Fibroblast of pulmonary artery (primary cell): ENCODE measurements at regions not wholly inside any gene's neighbourhood (a gene's known extent, or its start where the extent isn't known, plus 50 kb on each side); places are given as distances from the start of the nearest gene placed in this dataset.
"Not testable (repeated sequence)": the region's sequence is repeated elsewhere in the genome, so short reads cannot be mapped to it uniquely, and the experiment has no call there.

Source experiments
- DNase-seq: peaks from one replicate; pipeline ENCODE4 v3.0.0-alpha.2; 2010; ENCODE audit warnings: low read depth
- H3K4me3 ChIP-seq: replicated peaks from 2 replicates; pipeline ENCODE4 v1.5.1; 2011; ENCODE audit warnings: low read depth, mild to moderate bottlenecking, control low read depth, low read length, moderate library complexity
- CTCF ChIP-seq: IDR thresholded peaks from 2 replicates; pipeline ENCODE4 v1.5.1; 2011; ENCODE audit warnings: mild to moderate bottlenecking, control low read depth, low read length, inconsistent platforms; ENCODE audit errors: missing control alignments

GRCh38 chr16:62829084-62829483, 792.8 kb upstream of the CDH8 start:
- H3K4me3 ChIP-seq = no peak overlapping the region
- no peak for TF ChIP-seq CTCF
- no peak for DNase-seq

GRCh38 chr16:62821824-62822223, 785.6 kb upstream of the CDH8 start:
- no peak for DNase-seq
- no peak overlapping the region for H3K4me3 ChIP-seq
- TF ChIP-seq CTCF = no peak

GRCh38 chr16:62816971-62817519, 780.8 kb upstream of the CDH8 start:
- no peak for TF ChIP-seq CTCF
- no peak overlapping the region for H3K4me3 ChIP-seq
- no peak for DNase-seq

DNA sequence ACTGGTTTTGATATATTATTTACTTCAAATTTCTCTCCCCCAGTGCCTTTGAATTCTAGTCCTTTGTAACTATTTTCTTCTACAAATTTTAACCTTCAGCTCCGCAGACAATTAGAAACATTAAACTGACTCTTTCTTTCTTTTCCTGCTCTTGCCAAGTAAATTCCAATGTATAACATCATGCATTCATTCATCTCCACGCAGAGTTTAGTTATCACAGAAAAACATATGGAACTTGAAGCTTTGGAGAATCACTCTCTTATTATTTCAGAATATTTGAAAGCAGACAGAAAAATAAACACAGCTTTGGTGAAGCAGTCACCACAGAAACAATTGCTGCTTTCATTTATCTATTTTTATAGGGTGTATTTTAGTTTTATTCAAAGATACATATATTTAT, 778.7 kb upstream of the CDH8 start:
- H3K4me3 ChIP-seq = no peak overlapping the region
- no peak for DNase-seq
- TF ChIP-seq CTCF = no peak

DNA sequence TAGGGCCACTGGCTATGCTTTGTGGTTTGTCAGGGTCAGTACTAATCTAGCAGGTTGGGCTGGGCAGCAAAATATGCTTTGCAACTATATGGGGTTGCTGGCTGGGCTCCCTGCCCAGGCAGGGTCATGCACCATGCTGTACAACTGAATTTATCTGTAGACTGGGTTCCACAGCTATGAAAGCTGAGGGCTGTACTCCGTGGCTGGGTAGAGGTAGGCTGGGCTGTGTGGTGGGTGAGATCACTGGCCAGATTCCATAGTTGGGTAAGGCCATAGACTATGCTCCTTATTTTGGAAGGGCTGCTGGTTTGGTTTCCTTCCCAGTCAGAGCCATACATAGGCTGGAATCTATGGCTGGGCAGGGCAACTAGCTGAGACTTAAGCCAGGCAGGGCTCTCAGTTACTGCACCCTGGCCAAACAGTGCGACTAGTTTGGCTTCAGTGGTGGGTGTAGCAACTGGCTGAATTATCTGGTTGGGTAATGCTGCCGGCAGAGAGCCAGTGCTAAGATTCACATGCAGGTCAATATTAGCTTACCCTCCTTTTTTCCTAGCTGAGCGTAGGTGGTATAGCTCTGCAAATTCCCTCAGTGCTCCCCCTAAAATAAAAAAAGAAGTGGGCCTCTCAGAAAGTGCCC, 769.1 kb upstream of the CDH8 start:
- no peak overlapping the region for H3K4me3 ChIP-seq
- TF ChIP-seq CTCF = no peak
- DNase-seq = no peak

GRCh38 chr16:62794724-62795123, 758.5 kb upstream of the CDH8 start:
- DNase-seq = no peak
- H3K4me3 ChIP-seq = no peak overlapping the region
- no peak for TF ChIP-seq CTCF

- not testable (repeated sequence) for H3K4me3 ChIP-seq, DNase-seq
Measured at GRCh38 chr16:62780081-62780480, 743.8 kb upstream of the CDH8 start.
